GM03348 (cell line): ENCODE measurements at regions not wholly inside any gene's neighbourhood (a gene's known extent, or its start where the extent isn't known, plus 50 kb on each side); places are given as distances from the start of the nearest gene placed in this dataset.
"Not testable (repeated sequence)": the region's sequence is repeated elsewhere in the genome, so short reads cannot be mapped to it uniquely, and the experiment has no call there.

Experiments
- DNase-seq: peaks from one replicate; pipeline ENCODE4 v3.0.0; 2012; ENCODE audit warnings: low spot score

DNA sequence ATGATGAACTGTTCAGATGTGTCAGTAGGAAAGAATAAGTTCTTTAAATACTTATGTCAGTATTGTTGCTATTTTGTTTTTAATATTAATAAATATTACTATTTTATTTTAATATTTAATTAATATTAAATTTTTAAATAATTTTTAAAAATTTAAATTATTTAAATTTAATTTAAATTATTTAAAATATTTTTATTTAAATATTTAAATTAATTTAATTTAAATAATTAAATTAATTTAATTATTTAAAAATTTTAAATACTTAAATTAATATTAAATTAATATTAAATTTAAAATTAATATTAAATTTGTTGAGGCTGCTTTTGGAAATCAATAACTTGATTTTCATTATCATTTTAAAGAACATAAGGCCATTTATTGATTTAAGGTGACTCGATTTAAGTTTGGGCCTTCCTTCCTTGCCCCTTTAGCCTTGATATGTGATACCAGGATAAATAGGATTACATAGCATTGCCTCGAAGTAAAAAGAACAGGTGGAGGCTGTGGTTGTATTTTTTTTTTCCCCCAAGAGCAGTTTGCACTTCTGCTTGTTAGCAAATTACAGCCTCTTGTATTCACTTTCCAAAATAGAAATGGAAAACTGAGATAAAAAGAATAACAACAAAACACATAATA, 915.2 kb downstream of the TTLL7 start:
- DNase-seq = no peak

DNA sequence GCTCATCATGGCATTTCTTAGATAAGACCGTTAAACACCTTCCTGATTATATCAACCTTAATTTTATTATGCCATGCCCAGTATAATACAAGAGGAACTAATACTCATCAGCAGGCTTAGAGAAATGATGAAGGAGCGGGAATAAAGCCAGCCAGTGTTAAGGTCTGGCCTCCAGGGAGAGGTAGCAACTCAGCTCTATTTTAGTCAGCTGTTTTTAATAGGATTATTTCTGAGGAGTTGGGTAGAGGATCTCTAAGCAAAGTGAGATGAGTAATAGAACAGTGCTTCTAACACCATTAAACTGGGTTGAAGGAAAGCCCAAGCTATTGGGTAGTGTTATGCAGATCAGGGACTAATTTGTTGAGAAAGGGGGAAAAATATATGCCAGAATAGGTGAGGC, 921.5 kb downstream of the TTLL7 start:
- no peak for DNase-seq

DNA sequence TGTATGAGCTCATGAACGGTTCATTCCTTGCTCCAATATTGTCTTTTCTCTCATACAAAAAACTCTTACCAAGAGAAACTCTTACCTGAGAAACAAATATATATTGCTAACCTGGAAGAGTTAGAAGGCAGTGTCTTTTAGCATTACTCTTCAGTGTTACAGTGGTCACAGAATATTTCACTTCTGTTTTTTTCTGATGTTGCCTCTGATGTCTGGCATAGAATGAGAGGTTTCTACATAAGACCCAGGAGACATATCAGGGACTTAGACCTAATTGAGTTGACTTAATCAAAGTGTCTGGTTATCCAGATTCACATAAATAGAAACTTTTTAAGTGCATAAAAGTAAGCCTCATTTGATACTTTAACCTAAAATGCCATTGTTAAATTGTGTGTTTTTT, 923.8 kb downstream of the TTLL7 start:
- no peak for DNase-seq

DNA sequence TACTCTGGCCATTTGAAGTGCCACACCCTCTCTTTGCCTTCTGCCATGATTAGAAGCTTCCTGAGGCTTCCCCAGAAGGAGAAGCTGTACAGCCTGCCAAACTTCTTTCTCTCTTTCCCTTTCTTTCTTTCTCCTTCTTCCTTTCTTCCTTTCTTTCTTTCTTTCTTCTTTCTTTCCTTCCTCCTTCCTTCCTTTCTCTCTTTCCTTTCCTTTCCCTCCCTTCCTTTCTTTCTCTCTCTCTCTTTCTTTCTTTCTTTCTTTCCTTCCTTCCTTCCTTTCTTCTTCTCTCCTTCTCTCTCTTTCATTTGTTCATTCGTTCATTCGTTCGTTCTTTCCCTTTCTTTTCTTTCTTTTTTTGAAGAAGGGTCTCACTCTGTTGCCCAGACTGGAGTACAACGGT, 931.0 kb downstream of the TTLL7 start:
- DNase-seq = no peak

DNA sequence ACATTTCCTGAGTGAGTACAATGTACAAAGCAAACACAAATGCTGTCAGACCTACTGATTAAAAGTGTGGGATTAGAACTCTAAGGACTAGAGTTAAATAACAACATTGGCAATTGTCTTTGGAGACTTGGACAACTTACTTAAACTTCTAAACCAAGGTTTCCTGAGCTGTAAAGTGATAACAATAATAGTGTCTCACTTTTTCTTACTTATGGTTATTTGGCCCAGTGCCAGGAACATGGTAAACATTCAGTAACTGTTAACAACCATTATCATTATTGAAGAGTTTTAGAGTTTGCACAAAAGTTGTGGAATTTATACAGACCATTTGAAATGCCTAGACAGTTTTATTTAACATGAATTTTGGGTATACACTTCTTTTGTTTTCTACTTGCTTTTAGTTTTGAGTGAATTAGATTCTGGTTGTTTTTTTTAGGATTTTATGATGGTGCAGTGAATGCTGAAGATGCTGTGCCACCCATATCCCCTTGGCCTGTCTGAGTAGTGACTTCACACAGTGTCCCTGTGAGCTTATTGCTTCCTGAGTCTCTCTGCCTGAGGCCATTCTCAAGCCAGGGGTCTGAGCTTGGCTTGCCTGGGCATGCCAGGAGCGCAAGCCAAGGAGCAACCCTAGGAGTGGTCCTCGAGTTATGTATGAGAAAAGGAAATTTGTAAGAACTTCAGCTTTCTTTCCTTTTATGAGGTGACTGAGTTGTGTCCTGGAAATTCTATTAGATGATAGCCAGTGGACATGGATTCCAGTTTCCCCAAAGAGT, 932.8 kb downstream of the TTLL7 start:
- DNase-seq = no peak

DNA sequence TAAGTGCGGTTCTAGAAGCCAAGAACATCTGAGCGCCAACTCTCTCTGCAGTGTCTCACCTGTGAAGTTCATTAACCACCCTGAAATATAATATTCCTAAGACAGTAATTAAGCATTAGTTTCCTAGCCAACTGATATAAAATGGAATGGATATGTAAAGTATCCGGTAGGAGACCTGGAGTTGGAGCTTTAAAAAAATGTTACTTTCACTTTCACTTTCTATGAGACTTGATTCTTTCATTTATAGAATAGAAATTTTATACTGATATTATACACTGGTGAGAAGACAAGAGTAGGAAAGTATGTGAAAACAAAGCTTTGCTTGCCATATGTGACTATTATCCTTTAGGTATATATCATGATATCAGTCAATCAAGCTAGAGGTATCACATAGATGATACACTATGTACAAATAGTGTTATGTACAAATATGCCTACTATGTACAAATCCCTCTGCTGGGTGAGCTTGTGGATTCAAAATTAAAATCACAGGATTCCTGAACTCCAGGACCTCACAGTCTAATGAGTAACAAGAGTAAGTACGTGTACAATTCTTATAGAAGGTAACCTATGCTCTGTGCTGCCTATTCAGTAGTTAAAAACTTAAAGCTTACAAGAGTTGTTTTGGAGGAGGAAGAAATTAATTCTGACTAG, 934.2 kb downstream of the TTLL7 start:
- DNase-seq = no peak

DNA sequence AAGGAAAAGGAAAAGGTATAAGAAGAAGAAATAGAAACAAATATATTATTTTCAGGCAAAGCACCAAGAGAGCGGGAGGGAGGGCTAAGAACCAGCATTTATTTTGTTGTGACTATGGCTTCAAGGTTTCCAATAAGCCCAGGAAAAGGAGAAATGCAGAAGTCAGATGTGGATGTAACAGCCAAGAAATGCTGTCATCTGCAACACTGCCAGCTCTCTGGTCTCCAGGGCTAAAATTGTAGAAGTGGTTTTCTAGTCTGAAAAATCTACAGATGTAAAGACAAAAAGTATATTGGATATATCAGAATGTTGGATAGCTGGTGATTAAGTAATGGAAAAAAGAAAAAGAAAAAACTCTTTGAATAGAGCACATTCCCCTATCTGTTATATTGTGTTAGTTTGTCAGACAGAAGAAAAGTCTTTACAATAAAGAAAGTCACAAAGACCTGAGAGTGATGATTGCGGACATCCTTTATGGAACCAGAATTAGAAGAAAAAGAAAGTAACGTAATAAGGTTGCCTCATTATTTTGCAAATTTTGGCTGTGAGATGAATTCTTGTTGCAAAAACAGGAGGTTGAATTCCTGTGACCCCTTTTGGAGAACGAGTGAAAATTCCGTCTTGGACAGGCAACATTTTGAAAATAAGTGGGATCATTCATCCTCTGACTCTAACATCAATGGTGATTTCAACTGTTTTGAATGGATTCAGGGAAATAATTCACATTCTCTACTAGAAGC, 938.1 kb downstream of the TTLL7 start:
- no peak for DNase-seq

DNA sequence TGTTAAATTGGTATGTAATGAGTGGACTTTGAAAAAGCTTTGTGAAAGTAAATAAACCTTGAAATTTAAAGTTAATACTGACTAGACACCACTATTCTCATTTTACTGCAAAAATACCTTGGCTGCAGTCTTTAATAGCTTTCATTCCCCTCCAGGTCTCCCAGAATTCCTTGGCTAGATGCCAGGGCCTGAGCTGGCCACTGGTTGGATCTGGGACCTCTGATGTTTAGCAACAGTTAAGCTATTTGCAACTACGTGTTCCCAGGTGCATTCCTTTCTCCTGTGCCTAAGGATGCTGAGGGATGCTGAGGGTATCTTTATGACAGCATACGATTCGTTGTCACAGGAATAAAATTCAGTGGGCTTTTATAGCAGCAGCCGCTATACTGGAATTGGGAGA, 938.7 kb downstream of the TTLL7 start:
- DNase-seq = no peak

DNA sequence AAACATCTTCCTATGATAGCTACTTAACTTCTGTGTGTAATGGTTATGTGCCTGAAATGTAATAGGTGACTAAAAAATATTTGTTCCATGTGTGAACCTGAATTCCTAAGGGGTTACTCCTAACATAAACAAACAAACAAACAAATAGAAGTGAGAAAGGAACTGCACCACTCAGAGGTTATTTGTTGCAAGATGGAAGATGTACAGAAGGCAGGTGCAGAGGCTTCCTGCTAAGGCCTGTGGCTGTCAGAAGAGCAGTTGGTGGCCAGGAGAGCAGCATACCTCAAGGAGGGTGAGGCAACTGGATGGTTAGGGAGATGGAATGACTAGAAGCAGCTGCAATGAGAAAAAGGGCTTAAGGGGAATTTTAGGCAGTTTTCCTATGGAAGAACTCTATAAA, 940.6 kb downstream of the TTLL7 start:
- no peak for DNase-seq

DNA sequence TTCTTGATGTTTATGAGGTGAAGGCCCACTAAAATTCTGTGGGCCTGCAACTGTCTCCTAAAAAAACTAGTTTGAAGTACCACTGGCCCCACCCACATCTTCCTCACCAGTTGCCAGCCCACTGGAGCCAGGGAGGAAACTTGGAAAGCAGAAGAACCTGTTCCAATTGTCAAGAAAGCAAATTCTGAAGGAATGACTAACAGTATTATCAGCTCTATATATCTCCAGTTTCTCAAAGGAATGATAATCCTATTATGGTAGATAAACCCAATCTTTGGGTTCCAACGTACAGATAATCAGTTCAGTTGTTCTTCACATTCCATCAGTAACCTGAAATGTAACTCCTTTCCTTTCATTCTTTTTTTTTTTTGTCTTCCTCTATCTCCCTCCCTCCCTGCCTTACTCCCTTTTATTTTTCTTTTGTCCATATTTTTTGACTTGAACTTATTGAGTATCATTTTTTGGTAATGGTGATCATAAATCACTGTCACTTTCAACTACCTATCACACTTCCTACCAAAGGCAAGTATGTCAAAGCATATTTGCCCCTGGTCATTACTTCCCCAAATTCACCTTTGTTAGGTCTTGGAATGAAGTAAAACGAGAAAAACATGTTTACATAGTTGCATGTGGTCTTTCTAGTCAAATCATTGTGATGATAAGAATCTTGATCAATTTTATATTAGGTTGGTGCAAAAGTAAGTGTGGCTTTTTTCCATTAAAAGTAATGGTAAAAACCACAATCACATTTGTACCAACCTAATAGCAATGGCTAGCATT, 943.4 kb downstream of the TTLL7 start:
- DNase-seq = no peak

DNA sequence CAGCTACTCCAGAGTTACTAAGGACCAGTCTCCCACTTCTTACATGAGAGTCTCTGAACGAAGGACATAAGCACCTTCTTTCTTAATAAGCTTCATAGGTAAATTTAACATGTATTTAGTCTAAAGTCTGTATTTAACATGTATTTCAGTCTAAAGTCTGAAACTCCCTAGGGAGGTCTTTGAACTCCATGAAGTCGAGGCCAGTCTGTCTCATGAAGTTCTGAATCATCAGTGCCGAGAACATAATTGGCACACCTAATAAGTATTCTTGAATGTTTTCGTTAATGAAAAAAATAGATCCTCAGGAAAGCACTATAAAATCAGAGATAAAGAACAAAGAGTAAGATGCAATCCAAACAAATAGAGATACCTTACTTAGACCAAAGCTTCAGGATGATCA, 945.5 kb downstream of the TTLL7 start:
- DNase-seq = no peak

DNA sequence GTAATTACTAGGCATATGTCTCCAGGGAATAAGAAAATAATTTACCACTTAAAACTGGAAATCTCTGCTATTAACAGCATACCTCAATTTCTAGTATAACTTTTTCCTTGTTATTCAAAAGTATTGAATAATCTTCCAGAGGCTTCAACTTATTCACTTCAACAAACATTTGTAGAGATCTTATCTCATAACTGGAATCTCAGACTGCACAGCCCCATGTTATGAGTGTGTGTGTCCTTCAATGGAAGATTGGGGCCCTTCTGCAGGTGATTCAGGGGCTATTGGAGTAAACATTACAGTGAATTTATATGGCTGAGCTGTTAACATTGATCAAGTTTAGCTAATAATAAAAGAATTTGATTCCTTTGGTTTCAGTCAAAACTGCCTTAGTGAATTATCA, 946.1 kb downstream of the TTLL7 start:
- DNase-seq = no peak

DNA sequence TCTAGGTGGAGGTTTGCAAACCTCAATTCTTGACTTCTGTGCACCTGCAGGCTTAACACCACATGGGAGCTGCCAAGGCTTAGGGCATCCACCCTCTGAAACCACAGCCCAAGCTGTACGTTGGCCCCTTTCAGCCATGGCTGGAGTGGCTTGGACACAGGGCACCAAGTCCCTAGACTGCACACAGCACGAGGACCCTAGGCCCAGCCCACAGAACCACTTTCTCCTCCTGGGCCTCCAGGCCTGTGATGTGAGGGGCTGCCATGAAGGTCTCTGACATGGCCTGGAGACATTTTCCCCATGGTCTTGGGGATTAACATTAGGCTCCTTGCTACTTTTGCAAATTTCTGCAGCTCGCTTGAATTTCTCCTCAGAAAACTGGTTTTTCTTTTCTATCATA, 947.9 kb downstream of the TTLL7 start:
- not testable (repeated sequence) for DNase-seq

DNA sequence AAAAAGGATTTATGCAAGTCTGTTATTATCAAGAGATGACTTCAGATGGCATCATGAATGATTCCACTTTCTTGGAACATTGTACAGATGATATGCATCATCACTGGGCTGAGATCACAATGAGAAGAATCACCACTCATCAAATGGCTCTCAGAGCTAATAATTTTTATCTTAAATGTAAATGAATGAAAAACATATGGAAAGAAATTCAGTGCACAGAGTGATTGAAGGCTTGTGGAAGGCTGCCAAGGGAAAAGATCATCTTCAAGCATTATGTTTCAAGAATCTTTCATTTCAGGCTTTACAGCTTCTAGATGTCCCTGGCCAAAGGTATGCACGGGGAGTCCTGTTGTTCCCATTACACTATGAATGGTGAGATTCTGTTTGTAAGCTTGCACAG, 955.7 kb downstream of the TTLL7 start:
- DNase-seq = no peak

DNA sequence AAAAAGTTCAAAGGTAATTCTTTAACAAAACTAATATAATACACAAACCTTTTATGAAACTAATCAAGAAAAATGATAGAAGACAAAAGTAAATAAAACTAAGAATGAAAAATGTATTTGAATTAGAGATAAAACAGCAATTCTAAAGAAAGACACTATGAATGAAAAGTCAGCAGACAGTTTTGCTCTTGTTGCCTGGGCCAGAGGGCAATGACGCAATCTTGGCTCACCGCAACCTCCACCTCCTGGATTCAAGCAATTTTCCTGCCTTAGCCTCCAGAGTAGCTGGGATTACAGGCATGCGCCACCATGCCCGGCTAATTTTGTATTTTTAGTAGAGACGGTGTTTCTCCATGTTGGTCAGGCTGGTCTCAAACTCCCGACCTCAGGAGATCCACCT, 959.8 kb downstream of the TTLL7 start:
- DNase-seq = not testable (repeated sequence)

DNA sequence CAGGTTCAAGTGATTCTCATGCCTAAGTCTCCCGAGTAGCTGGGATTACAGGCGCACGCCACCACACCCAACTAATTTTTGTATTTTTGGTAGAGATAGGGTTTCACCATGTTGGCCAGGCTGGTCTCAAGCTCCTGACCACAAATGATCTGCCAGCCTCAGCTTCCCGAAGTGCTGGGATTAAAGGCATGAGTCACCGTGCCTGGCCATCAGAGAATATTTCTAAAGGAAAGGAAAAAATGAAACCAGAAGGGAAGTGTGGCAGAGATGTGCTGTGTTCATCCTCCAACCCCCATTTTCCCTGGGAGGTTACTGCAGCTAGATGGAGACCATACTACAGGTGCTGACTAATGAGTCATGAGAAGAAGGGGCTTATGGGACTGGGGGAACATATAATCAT, 964.1 kb downstream of the TTLL7 start:
- no peak for DNase-seq

DNA sequence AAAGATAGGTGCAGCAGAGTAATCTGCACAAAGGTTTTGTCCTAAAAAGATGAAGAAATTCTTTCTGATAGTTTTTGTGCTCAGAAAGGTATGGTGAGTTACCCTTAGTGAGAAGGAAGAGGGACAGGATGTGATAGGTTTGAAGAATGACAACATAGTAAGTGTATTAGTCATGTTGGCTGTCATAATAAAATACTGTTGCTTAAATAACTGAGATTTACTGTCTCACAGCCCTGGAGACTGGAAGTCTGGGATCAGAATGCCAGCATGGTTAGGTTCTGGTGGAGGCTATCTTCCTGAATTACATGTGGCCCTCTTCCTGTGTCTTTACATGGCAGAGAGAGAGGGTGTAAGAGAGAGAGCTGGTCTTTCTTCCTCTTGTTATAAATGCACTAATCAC, 965.2 kb downstream of the TTLL7 start:
- DNase-seq = no peak

DNA sequence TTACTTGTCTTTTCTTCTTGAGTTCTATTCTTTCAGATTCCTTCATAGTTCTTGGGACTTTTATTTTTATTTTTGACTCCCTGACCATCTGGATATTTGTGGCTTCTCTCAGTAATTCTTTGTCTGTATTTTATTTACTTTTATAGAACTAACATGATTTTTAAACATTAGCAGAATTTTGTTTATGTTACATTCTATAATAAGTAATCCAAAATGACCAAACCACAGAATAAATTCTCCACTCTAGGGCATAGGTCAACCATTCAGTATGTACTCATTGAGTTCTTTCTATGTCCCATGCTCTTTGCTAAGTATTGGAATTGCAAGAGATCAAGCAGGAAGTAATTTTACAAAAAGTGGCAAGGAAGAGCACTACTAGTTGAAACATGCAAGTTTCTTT, 969.0 kb downstream of the TTLL7 start:
- no peak for DNase-seq

DNA sequence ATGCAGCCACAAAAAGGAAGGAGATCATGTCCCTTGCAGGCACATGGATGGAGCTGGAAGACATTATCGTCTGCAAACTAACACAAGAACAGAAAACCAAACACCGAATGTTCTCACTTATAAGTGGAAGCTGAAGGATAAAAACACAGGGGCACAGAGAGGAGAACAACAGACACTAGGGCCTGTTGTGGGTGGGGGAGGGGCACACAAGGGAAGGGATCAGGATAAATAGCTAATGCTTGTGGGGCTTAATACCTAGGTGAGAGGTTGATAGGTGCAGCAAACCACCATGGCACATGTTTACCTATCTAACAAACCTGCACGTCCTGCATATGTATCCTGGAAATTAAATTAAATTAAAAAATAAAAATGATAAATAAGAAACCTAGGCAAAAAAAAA, 969.9 kb downstream of the TTLL7 start:
- DNase-seq = no peak

DNA sequence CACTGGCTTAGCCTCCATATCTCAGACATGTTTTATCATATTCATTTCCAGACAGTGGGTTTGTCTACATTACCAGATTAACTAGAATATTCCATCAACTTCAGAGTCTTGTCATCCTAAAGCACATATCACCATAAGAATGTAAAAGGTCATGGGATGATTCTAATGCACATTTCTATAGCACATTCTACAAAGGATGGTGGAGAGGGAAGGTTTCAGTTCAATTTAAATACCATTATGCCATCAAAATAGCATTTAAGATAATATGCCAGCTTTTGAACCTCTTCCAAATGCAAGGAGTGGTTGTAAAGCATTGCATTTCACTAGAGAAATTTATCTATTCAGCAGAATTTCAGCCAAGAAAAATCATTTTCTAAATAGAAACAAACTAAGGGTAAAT, 970.5 kb downstream of the TTLL7 start:
- no peak for DNase-seq

DNA sequence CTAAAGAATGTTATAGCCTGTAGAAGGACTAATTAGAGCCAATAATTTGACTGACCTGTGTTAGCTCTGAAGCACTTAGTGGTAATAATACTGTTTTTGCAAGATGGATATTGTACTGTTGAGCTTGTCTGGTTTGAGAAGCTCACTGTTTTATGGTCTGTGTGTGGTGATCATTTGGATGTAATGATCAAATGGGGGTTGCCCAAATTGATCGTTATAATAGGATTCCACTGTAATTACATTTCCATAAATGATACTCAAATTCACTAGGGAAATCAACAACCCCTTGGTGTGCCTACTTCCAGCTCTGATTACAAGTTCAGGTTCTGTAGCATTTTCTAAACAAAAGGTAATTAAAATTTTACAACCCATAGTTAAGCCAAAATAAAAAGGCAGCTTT, 971.4 kb downstream of the TTLL7 start:
- no peak for DNase-seq

DNA sequence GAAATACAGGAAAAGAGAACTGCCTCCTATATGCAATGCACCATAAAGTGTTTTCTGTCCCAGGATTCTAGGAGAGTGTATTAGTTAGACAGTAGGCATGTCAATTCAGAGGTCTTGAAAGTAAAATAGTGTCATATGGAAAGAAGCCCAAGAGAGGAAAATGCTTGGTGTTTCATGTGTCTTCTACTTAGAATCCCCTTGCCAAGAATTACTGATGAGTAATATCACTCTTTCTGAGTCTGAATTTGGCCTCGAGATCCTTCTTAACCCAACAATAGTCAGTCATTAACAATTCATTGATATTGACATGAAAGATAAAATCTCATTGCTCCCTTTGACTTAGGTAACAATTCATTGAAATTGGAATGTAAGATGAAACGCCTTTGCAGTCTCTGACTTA, 972.2 kb downstream of the TTLL7 start:
- no peak for DNase-seq
